WTC11 (cell line): ENCODE measurements at regions not wholly inside any gene's neighbourhood (a gene's known extent, or its start where the extent isn't known, plus 50 kb on each side); places are given as distances from the start of the nearest gene placed in this dataset.

Experiments
- ATAC-seq: fragments of 200-7000 bp; cut with Tn5 transposase; 2 replicates; pipeline ENCODE4 v1.10.0; 2021; ENCODE audit warnings: mild to moderate bottlenecking, moderate library complexity
- CTCF ChIA-PET: fragments of 300-600 bp; sonication (Branson Sonifier 250); formaldehyde crosslinking; loops from one replicate; lab custom pipeline; 2021; ENCODE audit warnings: antibody characterized with exemption; lab: Charles Lee
- POLR2A ChIA-PET: fragments of 350-600 bp; sonication (Branson Sonifier 250); formaldehyde crosslinking; loops from one replicate; lab custom pipeline; 2021; ENCODE audit warnings: antibody characterized with exemption; lab: Charles Lee
- DNase-seq: peaks from one replicate; pipeline ENCODE4 v3.0.0; 2021; ENCODE audit warnings: low spot score
- H3K27ac Mint-ChIP-seq: 2 replicates; pipeline ENCODE4 v1.8.0; 2021; ENCODE audit warnings: mixed read lengths
- H3K27me3 Mint-ChIP-seq: 2 replicates; pipeline ENCODE4 v1.8.0; 2021; ENCODE audit warnings: low read depth, mild to moderate bottlenecking, moderate library complexity, mixed read lengths
- H3K36me3 Mint-ChIP-seq: 2 replicates; pipeline ENCODE4 v1.8.0; 2021; ENCODE audit warnings: mixed read lengths
- H3K4me1 Mint-ChIP-seq: 2 replicates; pipeline ENCODE4 v1.8.0; 2022; ENCODE audit warnings: mixed read lengths
- H3K4me3 Mint-ChIP-seq: 2 replicates; pipeline ENCODE4 v1.8.0; 2021; ENCODE audit warnings: mild to moderate bottlenecking, moderate library complexity, mixed read lengths
- H3K9me3 Mint-ChIP-seq: 2 replicates; pipeline ENCODE4 v1.8.0; 2021; ENCODE audit warnings: mixed read lengths
- CBFB ChIP-seq: sonication (generic); formaldehyde crosslinking; IDR thresholded peaks from 2 replicates; pipeline ENCODE4 v1.8.1; 2022; ENCODE audit warnings: mild to moderate bottlenecking, low read depth, missing genetic modification reagents
- CDX4 ChIP-seq: fragments of 250-450 bp; sonication (Bioruptor Pico); IDR thresholded peaks from 2 replicates; pipeline ENCODE4 v1.9.0; 2021; ENCODE audit warnings: moderate library complexity, mild to moderate bottlenecking, inconsistent platforms, borderline replicate concordance
- CREB1 ChIP-seq: sonication (generic); formaldehyde crosslinking; IDR thresholded peaks from 2 replicates; pipeline ENCODE4 v1.8.0; 2023; ENCODE audit warnings: mild to moderate bottlenecking, missing genetic modification reagents
- EMX1 ChIP-seq: fragments of 250-450 bp; sonication (Bioruptor Pico); IDR thresholded peaks from 2 replicates; pipeline ENCODE4 v1.8.0; 2021; ENCODE audit warnings: mild to moderate bottlenecking
- FOXJ3 ChIP-seq: sonication (generic); formaldehyde crosslinking; IDR thresholded peaks from 2 replicates; pipeline ENCODE4 v1.9.0; 2021; ENCODE audit warnings: missing genetic modification reagents, mild to moderate bottlenecking, borderline replicate concordance
- FOXK1 ChIP-seq: sonication (generic); formaldehyde crosslinking; IDR thresholded peaks from 2 replicates; pipeline ENCODE4 v1.8.0; 2022; ENCODE audit warnings: mild to moderate bottlenecking, moderate library complexity, missing genetic modification reagents
- IRF1 ChIP-seq: sonication (generic); formaldehyde crosslinking; IDR thresholded peaks from 2 replicates; pipeline ENCODE4 v1.8.0; 2023; ENCODE audit warnings: missing genetic modification reagents
- JAZF1 ChIP-seq: fragments of 250-450 bp; sonication (Bioruptor Pico); IDR thresholded peaks from 2 replicates; pipeline ENCODE4 v1.9.0; 2021; ENCODE audit warnings: moderate library complexity, mild to moderate bottlenecking, inconsistent platforms
- NFATC4 ChIP-seq: fragments of 250-450 bp; sonication (Bioruptor Pico); IDR thresholded peaks from 2 replicates; pipeline ENCODE4 v1.9.0; 2021; ENCODE audit warnings: mild to moderate bottlenecking
- NFE2L1 ChIP-seq: sonication (generic); formaldehyde crosslinking; IDR thresholded peaks from 2 replicates; pipeline ENCODE4 v1.8.1; 2023; ENCODE audit warnings: missing genetic modification reagents
- OVOL2 ChIP-seq: fragments of 250-450 bp; sonication (Bioruptor Pico); IDR thresholded peaks from 2 replicates; pipeline ENCODE4 v1.9.0; 2021; ENCODE audit warnings: mild to moderate bottlenecking, borderline replicate concordance
- SMAD3 ChIP-seq: sonication (generic); formaldehyde crosslinking; IDR thresholded peaks from 2 replicates; pipeline ENCODE4 v1.8.0; 2022; ENCODE audit warnings: missing genetic modification reagents, mild to moderate bottlenecking, borderline replicate concordance
- TEAD1 ChIP-seq: sonication (generic); formaldehyde crosslinking; IDR thresholded peaks from 2 replicates; pipeline ENCODE4 v1.8.0; 2022; ENCODE audit warnings: mild to moderate bottlenecking, missing genetic modification reagents
- TP53 ChIP-seq: sonication (generic); formaldehyde crosslinking; IDR thresholded peaks from 2 replicates; pipeline ENCODE4 v1.8.1; 2023; ENCODE audit warnings: mild to moderate bottlenecking, missing genetic modification reagents
- ZBTB21 ChIP-seq: sonication (generic); formaldehyde crosslinking; IDR thresholded peaks from 2 replicates; pipeline ENCODE4 v1.8.1; 2023; ENCODE audit warnings: mild to moderate bottlenecking, missing genetic modification reagents, borderline replicate concordance
- ZNF138 ChIP-seq: sonication (generic); formaldehyde crosslinking; conservative IDR thresholded peaks from 2 replicates; pipeline ENCODE4 v1.8.1; 2022; ENCODE audit warnings: mild to moderate bottlenecking, moderate library complexity, missing genetic modification reagents
- ZNF263 ChIP-seq: sonication (generic); formaldehyde crosslinking; IDR thresholded peaks from 2 replicates; pipeline ENCODE4 v1.8.1; 2022; ENCODE audit warnings: low read depth, mild to moderate bottlenecking, moderate library complexity, missing genetic modification reagents
- ZNF416 ChIP-seq: fragments of 250-450 bp; sonication (Bioruptor Pico); IDR thresholded peaks from 2 replicates; pipeline ENCODE4 v1.9.0; 2021; ENCODE audit warnings: mild to moderate bottlenecking, inconsistent platforms
- ZSCAN18 ChIP-seq: fragments of 250-450 bp; sonication (Bioruptor Pico); IDR thresholded peaks from 2 replicates; pipeline ENCODE4 v2.1.2; 2022; ENCODE audit warnings: mild to moderate bottlenecking, moderate library complexity
- TF ChIP-seq, protein P1 (sequence below): sonication (generic); formaldehyde crosslinking; IDR thresholded peaks from 2 replicates; pipeline ENCODE4 v1.8.0; 2022; ENCODE audit warnings: mild to moderate bottlenecking, missing genetic modification reagents
- TF ChIP-seq, protein P2 (sequence below): sonication (generic); formaldehyde crosslinking; IDR thresholded peaks from 2 replicates; pipeline ENCODE4 v1.8.0; 2022; ENCODE audit warnings: mild to moderate bottlenecking, missing genetic modification reagents
- TF ChIP-seq, protein P3 (sequence below): fragments of 250-450 bp; sonication (Bioruptor Pico); IDR thresholded peaks from 2 replicates; pipeline ENCODE4 v1.9.0; 2021; ENCODE audit warnings: mild to moderate bottlenecking, borderline replicate concordance

DNA sequence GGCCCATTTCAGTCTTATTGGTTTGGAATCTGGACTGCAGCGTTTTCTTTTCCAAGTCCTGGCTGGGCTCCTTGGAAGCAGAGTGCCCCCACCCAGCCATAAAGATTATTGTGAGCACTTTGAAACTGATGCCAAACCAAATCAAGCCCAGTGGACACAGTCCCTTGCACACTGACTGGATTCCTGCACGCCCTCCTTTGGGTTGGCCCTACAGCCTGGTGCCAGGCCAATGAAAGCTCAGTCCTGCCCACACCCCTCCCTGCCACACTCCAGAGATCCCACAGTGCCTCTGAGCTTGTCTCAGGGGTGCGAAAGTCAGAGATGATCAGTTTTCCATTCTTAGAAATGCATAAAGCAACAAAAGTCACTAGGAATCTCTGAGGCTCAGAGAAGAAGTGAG, 181.9 kb downstream of the CETN3 start (continued):
- TF ChIP-seq, protein P1, sequence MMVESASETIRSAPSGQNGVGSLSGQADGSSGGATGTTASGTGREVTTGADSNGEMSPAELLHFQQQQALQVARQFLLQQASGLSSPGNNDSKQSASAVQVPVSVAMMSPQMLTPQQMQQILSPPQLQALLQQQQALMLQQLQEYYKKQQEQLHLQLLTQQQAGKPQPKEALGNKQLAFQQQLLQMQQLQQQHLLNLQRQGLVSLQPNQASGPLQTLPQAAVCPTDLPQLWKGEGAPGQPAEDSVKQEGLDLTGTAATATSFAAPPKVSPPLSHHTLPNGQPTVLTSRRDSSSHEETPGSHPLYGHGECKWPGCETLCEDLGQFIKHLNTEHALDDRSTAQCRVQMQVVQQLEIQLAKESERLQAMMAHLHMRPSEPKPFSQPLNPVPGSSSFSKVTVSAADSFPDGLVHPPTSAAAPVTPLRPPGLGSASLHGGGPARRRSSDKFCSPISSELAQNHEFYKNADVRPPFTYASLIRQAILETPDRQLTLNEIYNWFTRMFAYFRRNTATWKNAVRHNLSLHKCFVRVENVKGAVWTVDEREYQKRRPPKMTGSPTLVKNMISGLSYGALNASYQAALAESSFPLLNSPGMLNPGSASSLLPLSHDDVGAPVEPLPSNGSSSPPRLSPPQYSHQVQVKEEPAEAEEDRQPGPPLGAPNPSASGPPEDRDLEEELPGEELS = no peak
- TF ChIP-seq TEAD1 (CRISPR knock-in tag) (no peak), EMX1 (CRISPR knock-in tag) (no peak), ZBTB21 (CRISPR knock-in tag) (no peak)

DNA sequence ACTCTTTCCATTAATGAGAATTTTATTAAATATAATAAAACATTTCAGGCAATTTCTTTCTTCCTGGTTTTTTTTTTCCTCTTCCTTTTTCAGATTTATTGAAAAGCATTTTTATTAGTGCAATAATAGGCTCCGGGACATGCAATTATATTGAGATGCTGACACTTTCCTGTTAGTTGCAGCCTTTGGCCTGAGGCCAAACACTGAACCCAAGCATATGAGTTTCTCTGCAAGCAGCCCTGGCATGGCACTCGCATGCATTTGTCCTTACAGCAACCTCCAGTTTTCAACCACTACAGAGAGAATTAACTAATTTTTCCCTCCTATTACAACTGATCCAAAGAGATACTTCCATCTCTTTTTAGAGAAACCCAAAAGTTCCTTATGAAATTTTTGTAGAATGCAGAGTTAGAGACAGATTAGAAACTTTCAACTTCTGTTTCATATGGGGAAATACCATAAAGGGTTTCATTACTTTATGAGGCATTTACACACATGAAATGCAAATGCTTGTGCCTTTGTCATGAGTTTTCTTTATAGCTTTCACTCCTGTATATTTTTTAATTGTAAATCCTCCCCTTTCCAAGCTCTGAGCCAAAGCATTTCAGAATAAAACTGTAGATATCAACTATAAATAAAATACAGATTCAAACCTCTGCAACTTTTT, 183.0 kb downstream of the CETN3 start:
- ATAC-seq (no peak), DNase-seq (no peak)
- Mint-ChIP-seq H3K27me3 (no peaks in the 10 kb centered on the region), H3K36me3 (no peaks in the 10 kb centered on the region), H3K9me3 (no peaks in the 10 kb centered on the region), H3K27ac (no peak overlapping the region), H3K4me1 (no peaks in the 10 kb centered on the region), H3K4me3 (no peak overlapping the region)
- no peak for TF ChIP-seq NFATC4 (CRISPR knock-in tag)
- no peak for TF ChIP-seq ZNF138 (CRISPR knock-in tag)
- no peak for TF ChIP-seq ZSCAN18 (CRISPR knock-in tag)
- TF ChIP-seq CDX4 = no peak
- TF ChIP-seq IRF1 (CRISPR knock-in tag) = no peak
- TF ChIP-seq CBFB (CRISPR knock-in tag) = no peak
- TF ChIP-seq FOXJ3 = no peak
- no peak for TF ChIP-seq ZNF416 (CRISPR knock-in tag)
- TF ChIP-seq CREB1 (CRISPR knock-in tag) = no peak
- no peak for TF ChIP-seq TP53
- no peak for TF ChIP-seq ZBTB21 (CRISPR knock-in tag)
- TF ChIP-seq, protein P2, sequence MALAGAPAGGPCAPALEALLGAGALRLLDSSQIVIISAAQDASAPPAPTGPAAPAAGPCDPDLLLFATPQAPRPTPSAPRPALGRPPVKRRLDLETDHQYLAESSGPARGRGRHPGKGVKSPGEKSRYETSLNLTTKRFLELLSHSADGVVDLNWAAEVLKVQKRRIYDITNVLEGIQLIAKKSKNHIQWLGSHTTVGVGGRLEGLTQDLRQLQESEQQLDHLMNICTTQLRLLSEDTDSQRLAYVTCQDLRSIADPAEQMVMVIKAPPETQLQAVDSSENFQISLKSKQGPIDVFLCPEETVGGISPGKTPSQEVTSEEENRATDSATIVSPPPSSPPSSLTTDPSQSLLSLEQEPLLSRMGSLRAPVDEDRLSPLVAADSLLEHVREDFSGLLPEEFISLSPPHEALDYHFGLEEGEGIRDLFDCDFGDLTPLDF (CRISPR knock-in tag) = no peak
- no peak for TF ChIP-seq ZNF263 (CRISPR knock-in tag)
- no peak for TF ChIP-seq SMAD3 (CRISPR knock-in tag)
- TF ChIP-seq NFE2L1 = no peak
- ChIA-PET POLR2A (no interaction called here), CTCF (no interaction called here)

DNA sequence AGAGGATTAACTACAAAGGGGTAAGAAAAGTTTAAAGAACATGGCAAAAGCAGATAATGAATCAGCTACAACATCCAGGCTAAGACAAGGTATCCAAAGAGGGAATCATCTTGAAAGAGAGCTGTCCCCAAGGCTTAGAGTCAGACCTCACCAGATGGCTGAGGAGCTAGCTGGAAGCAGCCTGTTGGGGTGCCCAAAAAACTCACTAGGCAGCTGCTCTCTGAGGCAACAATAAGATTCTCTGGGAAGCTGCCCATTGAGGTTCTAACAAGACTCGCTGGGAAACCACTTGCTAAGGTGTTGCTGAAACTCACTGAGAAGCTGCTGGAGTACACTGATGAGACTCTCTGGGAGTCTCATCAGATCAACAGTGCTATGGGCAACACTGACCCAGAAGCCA, 185.2 kb downstream of the CETN3 start:
- CTCF ChIA-PET = interaction anchor here (0.9 kb wide), 1 partner anchor 63 kb away, joined by 3 read pairs; no protein-coding TSS in a partner anchor
- Mint-ChIP-seq H3K27me3 (no peaks in the 10 kb centered on the region), H3K9me3 (no peaks in the 10 kb centered on the region), H3K4me3 (no peak overlapping the region), H3K27ac (no peak overlapping the region), H3K36me3 (no peaks in the 10 kb centered on the region), H3K4me1 (no peaks in the 10 kb centered on the region)
- DNase-seq (no peak), ATAC-seq (no peak)
- POLR2A ChIA-PET = no interaction called here
- TF ChIP-seq JAZF1 (CRISPR knock-in tag) (no peak), FOXK1 (CRISPR knock-in tag) (no peak), OVOL2 (no peak), ZBTB21 (CRISPR knock-in tag) (no peak)
- TF ChIP-seq, protein P3, sequence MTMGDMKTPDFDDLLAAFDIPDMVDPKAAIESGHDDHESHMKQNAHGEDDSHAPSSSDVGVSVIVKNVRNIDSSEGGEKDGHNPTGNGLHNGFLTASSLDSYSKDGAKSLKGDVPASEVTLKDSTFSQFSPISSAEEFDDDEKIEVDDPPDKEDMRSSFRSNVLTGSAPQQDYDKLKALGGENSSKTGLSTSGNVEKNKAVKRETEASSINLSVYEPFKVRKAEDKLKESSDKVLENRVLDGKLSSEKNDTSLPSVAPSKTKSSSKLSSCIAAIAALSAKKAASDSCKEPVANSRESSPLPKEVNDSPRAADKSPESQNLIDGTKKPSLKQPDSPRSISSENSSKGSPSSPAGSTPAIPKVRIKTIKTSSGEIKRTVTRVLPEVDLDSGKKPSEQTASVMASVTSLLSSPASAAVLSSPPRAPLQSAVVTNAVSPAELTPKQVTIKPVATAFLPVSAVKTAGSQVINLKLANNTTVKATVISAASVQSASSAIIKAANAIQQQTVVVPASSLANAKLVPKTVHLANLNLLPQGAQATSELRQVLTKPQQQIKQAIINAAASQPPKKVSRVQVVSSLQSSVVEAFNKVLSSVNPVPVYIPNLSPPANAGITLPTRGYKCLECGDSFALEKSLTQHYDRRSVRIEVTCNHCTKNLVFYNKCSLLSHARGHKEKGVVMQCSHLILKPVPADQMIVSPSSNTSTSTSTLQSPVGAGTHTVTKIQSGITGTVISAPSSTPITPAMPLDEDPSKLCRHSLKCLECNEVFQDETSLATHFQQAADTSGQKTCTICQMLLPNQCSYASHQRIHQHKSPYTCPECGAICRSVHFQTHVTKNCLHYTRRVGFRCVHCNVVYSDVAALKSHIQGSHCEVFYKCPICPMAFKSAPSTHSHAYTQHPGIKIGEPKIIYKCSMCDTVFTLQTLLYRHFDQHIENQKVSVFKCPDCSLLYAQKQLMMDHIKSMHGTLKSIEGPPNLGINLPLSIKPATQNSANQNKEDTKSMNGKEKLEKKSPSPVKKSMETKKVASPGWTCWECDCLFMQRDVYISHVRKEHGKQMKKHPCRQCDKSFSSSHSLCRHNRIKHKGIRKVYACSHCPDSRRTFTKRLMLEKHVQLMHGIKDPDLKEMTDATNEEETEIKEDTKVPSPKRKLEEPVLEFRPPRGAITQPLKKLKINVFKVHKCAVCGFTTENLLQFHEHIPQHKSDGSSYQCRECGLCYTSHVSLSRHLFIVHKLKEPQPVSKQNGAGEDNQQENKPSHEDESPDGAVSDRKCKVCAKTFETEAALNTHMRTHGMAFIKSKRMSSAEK (CRISPR knock-in tag) = no peak
